A549 (cell line): ENCODE measurements at regions not wholly inside any gene's neighbourhood (a gene's known extent, or its start where the extent isn't known, plus 50 kb on each side); places are given as distances from the start of the nearest gene placed in this dataset.

Experiments
- ATAC-seq, 2 experiments: fragments of 200-7000 bp in 1 of 2; fragments of >200 bp in 1 of 2; cut with Nextera tagmentation in 1 of 2; cut with Tn5 transposase in 1 of 2; 3 replicates each; pipeline versions ENCODE4 v1.8.0 to v1.9.1; 2018 to 2020; ENCODE audit warnings: mild to moderate bottlenecking in 1 of 2, moderate library complexity in 1 of 2
- CTCF ChIA-PET: fragments of 300-600 bp; sonication (Branson Sonifier 250); formaldehyde crosslinking; extraction: SDS; loops from one replicate; lab custom pipeline; 2021; ENCODE audit warnings: antibody characterized with exemption, inconsistent platforms; lab: Yijun Ruan, JAX
- POLR2A ChIA-PET: fragments of 350-600 bp; formaldehyde crosslinking; extraction: SDS; loops from one replicate; lab custom pipeline; 2021; ENCODE audit warnings: antibody characterized with exemption, inconsistent platforms; lab: Yijun Ruan, JAX
- DNase-seq, 2 experiments: peaks; one replicate each; pipeline versions ENCODE4 v3.0.0 to v3.0.0-alpha.2; 2011 to 2016; ENCODE audit warnings: low read depth in 1 of 2, low spot score in 1 of 2
- FAIRE-seq: peaks from 2 replicates; lab custom pipeline; 2011; peaks lifted over from hg19 to GRCh38; lab: Jason Lieb, UNC
- H3K27ac ChIP-seq, 2 experiments: fragments of >200 bp; sonication (Bioruptor Twin); formaldehyde crosslinking; 3 replicates each; pipeline ENCODE4 v1.5.1; 2016 to 2017
- H3K4me1 ChIP-seq: fragments of >200 bp; sonication (Bioruptor Twin); formaldehyde crosslinking; 3 replicates; pipeline ENCODE4 v1.6.1; 2016
- H3K4me2 ChIP-seq: fragments of >200 bp; sonication (Bioruptor Twin); formaldehyde crosslinking; 3 replicates; pipeline ENCODE4 v1.6.1; 2016
- H3K4me3 ChIP-seq: fragments of >200 bp; sonication (Bioruptor Twin); formaldehyde crosslinking; 3 replicates; pipeline ENCODE4 v1.5.1; 2016
- H3K9me3 ChIP-seq: fragments of >200 bp; sonication (Bioruptor Twin); formaldehyde crosslinking; 3 replicates; pipeline ENCODE4 v1.6.1; 2016
- CBX2 ChIP-seq: fragments of 200-600 bp; sonication (generic); IDR thresholded peaks from 2 replicates; pipeline ENCODE4 v1.6.1; 2016; ENCODE audit warnings: low read depth, mild to moderate bottlenecking, borderline replicate concordance
- CEBPB ChIP-seq, 2 experiments: fragments of >200 bp in 1 of 2; sonication (Bioruptor Twin) in 1 of 2; formaldehyde crosslinking in 1 of 2; IDR thresholded peaks; 2 replicates each; pipeline ENCODE4 v1.6.1; 2012 to 2016
- E2F6 ChIP-seq: IDR thresholded peaks from 2 replicates; pipeline ENCODE4 v1.6.1; 2012; ENCODE audit warnings: low read depth, borderline replicate concordance
- EHF ChIP-seq: fragments of 250-450 bp; sonication (Bioruptor Pico); IDR thresholded peaks from 2 replicates; pipeline ENCODE4 v1.5.0; 2020; ENCODE audit warnings: mild to moderate bottlenecking
- EHMT2 ChIP-seq: fragments of 200-600 bp; sonication (generic); IDR thresholded peaks from 2 replicates; pipeline ENCODE4 v1.6.1; 2016; ENCODE audit warnings: antibody characterized with exemption, low read depth, mild to moderate bottlenecking, moderate library complexity
- ELK1 ChIP-seq: fragments of 150-350 bp; IDR thresholded peaks from 2 replicates; pipeline ENCODE4 v1.6.1; 2014; ENCODE audit warnings: low read depth, mild to moderate bottlenecking, low read length
- FOXS1 ChIP-seq: fragments of 250-450 bp; sonication (Bioruptor Pico); IDR thresholded peaks from 2 replicates; pipeline ENCODE4 v1.5.0; 2020; ENCODE audit warnings: mild to moderate bottlenecking, moderate library complexity
- HDAC2 ChIP-seq: fragments of 200-600 bp; sonication (generic); IDR thresholded peaks from 2 replicates; pipeline ENCODE4 v1.6.1; 2016
- HMGXB4 ChIP-seq: fragments of 250-450 bp; sonication (Bioruptor Pico); IDR thresholded peaks from 2 replicates; pipeline ENCODE4 v1.5.0; 2021; ENCODE audit warnings: mild to moderate bottlenecking, moderate library complexity, borderline replicate concordance
- HOXB5 ChIP-seq: fragments of 250-450 bp; sonication (Bioruptor Pico); IDR thresholded peaks from 2 replicates; pipeline ENCODE4 v1.5.0; 2020; ENCODE audit warnings: mild to moderate bottlenecking, moderate library complexity
- JUNB ChIP-seq: fragments of >200 bp; sonication (Bioruptor Twin); formaldehyde crosslinking; IDR thresholded peaks from 2 replicates; pipeline ENCODE4 v1.6.1; 2016
- MAFK ChIP-seq: fragments of 450-650 bp; IDR thresholded peaks from 2 replicates; pipeline ENCODE4 v1.6.1; 2014; ENCODE audit not compliant: partially characterized antibody
- MAX ChIP-seq: IDR thresholded peaks from 2 replicates; pipeline ENCODE4 v1.6.1; 2012
- NR3C1 ChIP-seq: fragments of >200 bp; sonication (Bioruptor Twin); formaldehyde crosslinking; IDR thresholded peaks from 3 replicates; pipeline ENCODE4 v1.6.1; 2017
- PHF8 ChIP-seq: fragments of 200-600 bp; sonication (generic); IDR thresholded peaks from 2 replicates; pipeline ENCODE4 v1.6.1; 2016; ENCODE audit warnings: low read depth, mild to moderate bottlenecking, antibody characterized with exemption, moderate library complexity, borderline replicate concordance
- POLR2A ChIP-seq: IDR thresholded peaks from 2 replicates; pipeline ENCODE4 v1.6.1; 2012; ENCODE audit warnings: mild to moderate bottlenecking, low read length
- POLR2AphosphoS2 ChIP-seq: conservative IDR thresholded peaks from 2 replicates; pipeline ENCODE4 v1.6.1; 2012; ENCODE audit warnings: low read length, improper control_type of control experiment, inconsistent platforms
- RAD21 ChIP-seq, 2 experiments: fragments of >200 bp in 1 of 2; sonication (Bioruptor Twin) in 1 of 2; formaldehyde crosslinking in 1 of 2; IDR thresholded peaks in 1 of 2; conservative IDR thresholded peaks in 1 of 2; 2 replicates in 1 of 2; 3 replicates in 1 of 2; pipeline ENCODE4 v1.6.1; 2012 to 2018; ENCODE audit warnings: inconsistent platforms in 1 of 2
- RCOR1 ChIP-seq: fragments of 150-350 bp; IDR thresholded peaks from 2 replicates; pipeline ENCODE4 v1.6.1; 2014; ENCODE audit warnings: antibody characterized with exemption, low read length, low read depth
- RNF2 ChIP-seq: fragments of 200-600 bp; sonication (generic); IDR thresholded peaks from 2 replicates; pipeline ENCODE4 v1.6.1; 2016; ENCODE audit warnings: low read depth, mild to moderate bottlenecking, antibody characterized with exemption, moderate library complexity, borderline replicate concordance
- TFCP2L1 ChIP-seq: fragments of 250-450 bp; sonication (Bioruptor Pico); IDR thresholded peaks from 2 replicates; pipeline ENCODE4 v1.5.0; 2021; ENCODE audit warnings: mild to moderate bottlenecking
- TP53 ChIP-seq: fragments of 250-450 bp; sonication (Bioruptor Pico); IDR thresholded peaks from 2 replicates; pipeline ENCODE4 v1.5.0; 2021; ENCODE audit warnings: mild to moderate bottlenecking, moderate library complexity
- ZC3H11A ChIP-seq: fragments of 450-650 bp; IDR thresholded peaks from 2 replicates; pipeline ENCODE4 v1.6.1; 2014; ENCODE audit warnings: antibody characterized with exemption, mild to moderate bottlenecking
- ZNF302 ChIP-seq: fragments of 250-450 bp; sonication (Bioruptor Pico); IDR thresholded peaks from 2 replicates; pipeline ENCODE4 v1.9.0; 2021; ENCODE audit warnings: inconsistent platforms, mild to moderate bottlenecking, moderate library complexity
- ZSCAN20 ChIP-seq: fragments of 250-450 bp; sonication (Bioruptor Pico); IDR thresholded peaks from 2 replicates; pipeline ENCODE4 v1.8.0; 2022; ENCODE audit warnings: mild to moderate bottlenecking, moderate library complexity
- WGBS: methylation state at CpG from one replicate; pipeline ENCODE4 v1.1.6; 2017; ENCODE audit errors: missing lambda C conversion rate; 5-methylcytosine and 5-hydroxymethylcytosine counted together
- TF ChIP-seq, protein P1 (sequence below): fragments of >200 bp; sonication (Bioruptor Twin); formaldehyde crosslinking; IDR thresholded peaks from 2 replicates; pipeline ENCODE4 v1.6.1; 2016
- TF ChIP-seq, protein P2 (sequence below): fragments of 450-650 bp; IDR thresholded peaks from 2 replicates; pipeline ENCODE4 v1.6.1; 2014; ENCODE audit warnings: antibody characterized with exemption
- TF ChIP-seq, protein P3 (sequence below): fragments of >200 bp; sonication (Bioruptor Twin); formaldehyde crosslinking; IDR thresholded peaks from 3 replicates; pipeline ENCODE4 v1.6.1; 2016
- TF ChIP-seq, protein P4 (sequence below): IDR thresholded peaks from 2 replicates; pipeline ENCODE4 v1.6.1; 2012

DNA sequence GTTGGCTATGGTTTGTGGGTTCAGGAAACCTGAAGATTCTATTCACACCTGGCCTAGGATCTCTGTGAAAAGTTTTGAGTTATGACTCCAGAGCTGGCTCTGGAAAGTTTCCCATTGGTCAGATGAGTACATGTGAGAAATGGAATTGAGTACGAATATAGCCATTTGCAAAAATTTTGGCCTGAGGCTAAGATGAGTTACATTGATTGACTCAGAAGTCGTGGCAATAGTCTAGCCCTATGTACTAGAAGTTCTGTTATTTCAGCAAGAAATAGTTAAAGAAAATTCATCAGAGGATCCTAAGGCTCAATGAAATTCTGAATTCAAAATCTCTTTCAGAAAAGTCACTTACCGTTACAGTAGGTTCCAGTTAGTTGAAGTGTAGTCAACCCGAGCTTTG is 109.9 kb downstream of the PTCSC3 start:
- Histone ChIP-seq H3K4me3 (no peak overlapping the region), H3K4me1 (peaks cover 16% of the 10 kb centered on the region), H3K4me2 (no peak overlapping the region)
- ChIA-PET POLR2A (no interaction called here), CTCF (interaction anchor here (1.7 to 5.9 kb wide), 2 partner anchors 308 to 457 kb away, joined by 4 to 66 read pairs; partner anchors contain the start of gene NKX2-1)
- no peak for ATAC-seq
- no peak for TF ChIP-seq POLR2AphosphoS2
- TF ChIP-seq PHF8: no peak
- TF ChIP-seq POLR2A: no peak
- no peak for TF ChIP-seq CBX2
- TF ChIP-seq FOXS1 (CRISPR knock-in tag): no peak
- TF ChIP-seq MAFK: no peak
- TF ChIP-seq EHF (CRISPR knock-in tag): no peak
- no peak for TF ChIP-seq TP53 (CRISPR knock-in tag)
- no peak for TF ChIP-seq NR3C1
- TF ChIP-seq HMGXB4 (CRISPR knock-in tag): no peak
- TF ChIP-seq RAD21 (conservative IDR thresholded peaks at IDR 0.05 in 1 of 2, IDR thresholded peaks at IDR 0.05 in 1 of 2): no peak
- no peak for TF ChIP-seq JUNB
- no peak for TF ChIP-seq ZC3H11A
- no peak for TF ChIP-seq CEBPB (IDR thresholded peaks at IDR 0.05)
- TF ChIP-seq, all 56 proteins: peak for 0
- 60% methylated on average over 4 of the region's 4 CpGs for WGBS
- Histone ChIP-seq H3K27ac (no peak overlapping the region), H3K9me3 (no peaks in the 10 kb centered on the region)
- no peak for FAIRE-seq
- no peak for DNase-seq

- CTCF ChIA-PET: interaction anchor here (0.6 to 1.7 kb wide), 3 partner anchors 12 to 309 kb away, joined by 3 to 4 read pairs (median 3); no protein-coding TSS in a partner anchor
- Histone ChIP-seq H3K4me3 (no peak overlapping the region), H3K9me3 (no peaks in the 10 kb centered on the region), H3K4me1 (peaks cover 16% of the 10 kb centered on the region), H3K27ac (no peak overlapping the region), H3K4me2 (no peak overlapping the region)
- no peak for DNase-seq
- no peak for ATAC-seq
- no peak for FAIRE-seq
- TF ChIP-seq E2F6 (no peak), HOXB5 (no peak)
- POLR2A ChIA-PET: no interaction called here
- 58% methylated on average over 3 of the region's 3 CpGs for WGBS
Observed at GRCh38 chr14:36065831-36066230, 110.7 kb downstream of the PTCSC3 start.

DNA sequence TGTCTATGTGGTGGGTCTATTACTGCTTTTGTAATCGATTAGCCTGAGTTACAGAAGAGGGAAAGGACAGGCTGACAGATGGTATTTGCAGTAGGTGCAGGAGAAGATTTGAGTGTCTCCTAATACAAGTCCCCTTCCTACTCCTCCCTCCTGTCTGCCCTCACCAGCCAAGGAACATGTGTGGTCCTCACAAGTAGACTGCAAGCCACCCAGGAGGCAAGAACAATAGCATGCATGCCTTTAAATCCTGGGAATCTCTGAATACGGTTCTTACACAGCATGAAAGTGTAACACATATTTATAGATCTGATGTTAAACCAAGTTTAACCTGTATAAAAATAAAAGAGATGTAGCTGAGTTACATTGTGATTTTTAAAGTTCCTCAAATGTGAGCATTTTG is 117.0 kb downstream of the PTCSC3 start:
- no peak overlapping the region for H3K4me3 ChIP-seq
- peaks cover 4% of the 10 kb centered on the region; the same call in 1 of the 3 replicates for H3K4me1 ChIP-seq
- no peaks in the 10 kb centered on the region for H3K9me3 ChIP-seq
- ChIA-PET POLR2A (no interaction called here), CTCF (interaction anchor here (4.1 kb wide), 1 partner anchor 11 kb away, joined by 35 read pairs; no protein-coding TSS in a partner anchor)
- ATAC-seq (no peak), DNase-seq (no peak), FAIRE-seq (no peak)
- WGBS: 65% methylated on average over 2 of the region's 2 CpGs
- no peak overlapping the region for H3K27ac ChIP-seq
- H3K4me2 ChIP-seq: no peak overlapping the region
- TF ChIP-seq ELK1 (no peak), RCOR1 (no peak), TFCP2L1 (CRISPR knock-in tag) (no peak), RNF2 (no peak), HDAC2 (no peak), ZSCAN20 (CRISPR knock-in tag) (no peak), MAX (no peak), EHMT2 (no peak), E2F6 (no peak), ZNF302 (CRISPR knock-in tag) (no peak)
- TF ChIP-seq, protein P1, sequence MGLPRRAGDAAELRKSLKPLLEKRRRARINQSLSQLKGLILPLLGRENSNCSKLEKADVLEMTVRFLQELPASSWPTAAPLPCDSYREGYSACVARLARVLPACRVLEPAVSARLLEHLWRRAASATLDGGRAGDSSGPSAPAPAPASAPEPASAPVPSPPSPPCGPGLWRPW: no peak
- TF ChIP-seq, protein P2, sequence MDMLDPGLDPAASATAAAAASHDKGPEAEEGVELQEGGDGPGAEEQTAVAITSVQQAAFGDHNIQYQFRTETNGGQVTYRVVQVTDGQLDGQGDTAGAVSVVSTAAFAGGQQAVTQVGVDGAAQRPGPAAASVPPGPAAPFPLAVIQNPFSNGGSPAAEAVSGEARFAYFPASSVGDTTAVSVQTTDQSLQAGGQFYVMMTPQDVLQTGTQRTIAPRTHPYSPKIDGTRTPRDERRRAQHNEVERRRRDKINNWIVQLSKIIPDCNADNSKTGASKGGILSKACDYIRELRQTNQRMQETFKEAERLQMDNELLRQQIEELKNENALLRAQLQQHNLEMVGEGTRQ: no peak
- TF ChIP-seq, protein P3, sequence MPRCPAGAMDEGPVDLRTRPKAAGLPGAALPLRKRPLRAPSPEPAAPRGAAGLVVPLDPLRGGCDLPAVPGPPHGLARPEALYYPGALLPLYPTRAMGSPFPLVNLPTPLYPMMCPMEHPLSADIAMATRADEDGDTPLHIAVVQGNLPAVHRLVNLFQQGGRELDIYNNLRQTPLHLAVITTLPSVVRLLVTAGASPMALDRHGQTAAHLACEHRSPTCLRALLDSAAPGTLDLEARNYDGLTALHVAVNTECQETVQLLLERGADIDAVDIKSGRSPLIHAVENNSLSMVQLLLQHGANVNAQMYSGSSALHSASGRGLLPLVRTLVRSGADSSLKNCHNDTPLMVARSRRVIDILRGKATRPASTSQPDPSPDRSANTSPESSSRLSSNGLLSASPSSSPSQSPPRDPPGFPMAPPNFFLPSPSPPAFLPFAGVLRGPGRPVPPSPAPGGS: no peak
- TF ChIP-seq, protein P4, sequence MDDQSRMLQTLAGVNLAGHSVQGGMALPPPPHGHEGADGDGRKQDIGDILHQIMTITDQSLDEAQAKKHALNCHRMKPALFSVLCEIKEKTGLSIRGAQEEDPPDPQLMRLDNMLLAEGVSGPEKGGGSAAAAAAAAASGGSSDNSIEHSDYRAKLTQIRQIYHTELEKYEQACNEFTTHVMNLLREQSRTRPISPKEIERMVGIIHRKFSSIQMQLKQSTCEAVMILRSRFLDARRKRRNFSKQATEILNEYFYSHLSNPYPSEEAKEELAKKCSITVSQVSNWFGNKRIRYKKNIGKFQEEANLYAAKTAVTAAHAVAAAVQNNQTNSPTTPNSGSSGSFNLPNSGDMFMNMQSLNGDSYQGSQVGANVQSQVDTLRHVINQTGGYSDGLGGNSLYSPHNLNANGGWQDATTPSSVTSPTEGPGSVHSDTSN: no peak
